ENCODE measurements at regions not wholly inside any gene's neighbourhood (a gene's known extent, or its start where the extent isn't known, plus 50 kb on each side); places are given as distances from the start of the nearest gene placed in this dataset.

- H3K27me3 ChIP-seq (ENCODE audit: insufficient read depth, low read length, poor library complexity, severe bottlenecking), result no peaks in the 10 kb centered on the region
Measured at GRCh38 chr12:4034921-4035320, 161.7 kb upstream of the PARP11 start.

GRCh38 chr12:4032924-4033615, 159.9 kb upstream of the PARP11 start:
- Mint-ChIP-seq H3K27me3 (peaks cover 0 to 6% of the 10 kb centered on the region in 2 donors), H3K4me3 (peak overlapping the region in 2 of 7 donors; percentile 60 to 63), H3K36me3 (peaks cover 0 to 2% (median 2%) of the 10 kb centered on the region in 3 donors), H3K4me1 (peaks cover 18 to 25% (median 20%) of the 10 kb centered on the region in 3 donors), H3K9me3 (no peaks in the 10 kb centered on the region), H3K27ac (peak overlapping the region in 2 of 8 donors; percentile 26 to 43)
- Histone ChIP-seq H3K4me3 (ENCODE audit: low read length) (no peak overlapping the region), H3K27ac (ENCODE audit: low read depth, low read length) (no peak overlapping the region), H3K27me3 (ENCODE audit: insufficient read depth, low read length, poor library complexity, severe bottlenecking) (no peaks in the 10 kb centered on the region), H3K9me3 (ENCODE audit: low read length) (no peaks in the 10 kb centered on the region), H3K36me3 (ENCODE audit: insufficient read depth, low read length) (no peaks in the 10 kb centered on the region), H3K4me1 (ENCODE audit: insufficient read depth, low read length) (peaks cover 12% of the 10 kb centered on the region)
- ChIA-PET POLR2A (interaction anchor here (0.7 kb wide), 1 partner anchor 135 kb away, joined by 3 read pairs; no protein-coding TSS in a partner anchor), CTCF (interaction anchor here (1.2 kb wide), 1 partner anchor 70 kb away, joined by 4 read pairs; no protein-coding TSS in a partner anchor)
- no peak for DNase-seq

More at GRCh38 chr12:4034921-4035320, 161.7 kb upstream of the PARP11 start:
- peaks cover 0 to 5% (median 0%) of the 10 kb centered on the region in 3 donors for H3K36me3 Mint-ChIP-seq
- H3K4me1 ChIP-seq (ENCODE audit: insufficient read depth, low read length), result peaks cover 6% of the 10 kb centered on the region
- H3K9me3 Mint-ChIP-seq, result no peaks in the 10 kb centered on the region
- H3K4me1 Mint-ChIP-seq, result peaks cover 12 to 16% (median 14%) of the 10 kb centered on the region in 3 donors
- no peak overlapping the region for H3K27ac ChIP-seq (ENCODE audit: low read depth, low read length)
- H3K36me3 ChIP-seq (ENCODE audit: insufficient read depth, low read length), result no peaks in the 10 kb centered on the region
- H3K27me3 Mint-ChIP-seq, result peaks cover 0 to 6% of the 10 kb centered on the region in 2 donors
- H3K9me3 ChIP-seq (ENCODE audit: low read length), result no peaks in the 10 kb centered on the region
- ChIA-PET CTCF (interaction anchor here (5.2 kb wide), 1 partner anchor 150 kb away, joined by 50 read pairs; no protein-coding TSS in a partner anchor), POLR2A (no interaction called here)
- DNase-seq, result no peak
- no peak overlapping the region for H3K27ac Mint-ChIP-seq
- H3K4me3 Mint-ChIP-seq, result no peak overlapping the region
- H3K4me3 ChIP-seq (ENCODE audit: low read length), result no peak overlapping the region

- peak overlapping the region in 1 of 8 donors; percentile 67 for H3K27ac Mint-ChIP-seq
- H3K4me1 Mint-ChIP-seq, result peaks cover 29 to 36% (median 33%) of the 10 kb centered on the region in 3 donors
- H3K4me1 ChIP-seq (ENCODE audit: insufficient read depth, low read length), result peaks cover 25% of the 10 kb centered on the region
- peak overlapping the region; percentile 27 for H3K4me3 ChIP-seq (ENCODE audit: low read length)
- ChIA-PET POLR2A (interaction anchor here (0.7 kb wide), 1 partner anchor 134 kb away, joined by 3 read pairs; no protein-coding TSS in a partner anchor), CTCF (interaction anchor here (1.2 to 3.0 kb wide), 4 partner anchors 32 to 245 kb away, joined by 3 to 12 read pairs (median 4); no protein-coding TSS in a partner anchor)
- no peak for DNase-seq
- H3K27me3 ChIP-seq (ENCODE audit: insufficient read depth, low read length, poor library complexity, severe bottlenecking), result no peaks in the 10 kb centered on the region
- peak overlapping the region; percentile 59 to 79 (median 69) for H3K4me3 Mint-ChIP-seq
- no peaks in the 10 kb centered on the region for H3K36me3 ChIP-seq (ENCODE audit: insufficient read depth, low read length)
- no peak overlapping the region for H3K27ac ChIP-seq (ENCODE audit: low read depth, low read length)
- H3K9me3 Mint-ChIP-seq, result no peaks in the 10 kb centered on the region
- peaks cover 0 to 2% (median 2%) of the 10 kb centered on the region in 3 donors for H3K36me3 Mint-ChIP-seq
- peaks cover 0 to 7% of the 10 kb centered on the region in 2 donors for H3K27me3 Mint-ChIP-seq
- no peaks in the 10 kb centered on the region for H3K9me3 ChIP-seq (ENCODE audit: low read length)
Measured at GRCh38 chr12:4031703-4032291, 158.6 kb upstream of the PARP11 start.

GRCh38 chr12:4030929-4031702, 157.9 kb upstream of the PARP11 start:
- no peak overlapping the region for H3K27ac ChIP-seq (ENCODE audit: low read depth, low read length)
- no peaks in the 10 kb centered on the region for H3K36me3 ChIP-seq (ENCODE audit: insufficient read depth, low read length)
- Mint-ChIP-seq H3K36me3 (peaks cover 0 to 2% (median 0%) of the 10 kb centered on the region in 3 donors), H3K4me1 (peaks cover 31 to 42% (median 39%) of the 10 kb centered on the region in 3 donors), H3K4me3 (peak overlapping the region; percentile 70 to 91 (median 75)), H3K27ac (peak overlapping the region in 5 of 8 donors; percentile 42 to 82 (median 68)), H3K9me3 (no peaks in the 10 kb centered on the region), H3K27me3 (peaks cover 0 to 7% of the 10 kb centered on the region in 2 donors)
- DNase-seq, result peak; percentile 62 to 79 (median 68)
- no peaks in the 10 kb centered on the region for H3K9me3 ChIP-seq (ENCODE audit: low read length)
- peaks cover 26% of the 10 kb centered on the region for H3K4me1 ChIP-seq (ENCODE audit: insufficient read depth, low read length)
- ChIA-PET POLR2A (interaction anchor here (0.6 kb wide), 1 partner anchor 246 kb away, joined by 4 read pairs; no protein-coding TSS in a partner anchor), CTCF (interaction anchor here (1.0 to 3.0 kb wide), 6 partner anchors 31 to 245 kb away, joined by 3 to 12 read pairs (median 4); no protein-coding TSS in a partner anchor)
- peak overlapping the region; percentile 41 for H3K4me3 ChIP-seq (ENCODE audit: low read length)
- no peaks in the 10 kb centered on the region for H3K27me3 ChIP-seq (ENCODE audit: insufficient read depth, low read length, poor library complexity, severe bottlenecking)

GRCh38 chr12:4027412-4027811, 154.2 kb upstream of the PARP11 start:
- peaks cover 0 to 6% of the 10 kb centered on the region in 2 donors for H3K27me3 Mint-ChIP-seq
- peaks cover 0 to 2% (median 0%) of the 10 kb centered on the region in 3 donors for H3K36me3 Mint-ChIP-seq
- H3K4me1 ChIP-seq (ENCODE audit: insufficient read depth, low read length), result peaks cover 26% of the 10 kb centered on the region
- CTCF ChIA-PET, result interaction anchor here (0.9 to 1.4 kb wide), 2 partner anchors 30 to 250 kb away, joined by 3 to 5 read pairs; no protein-coding TSS in a partner anchor
- peak overlapping the region in 6 of 8 donors; percentile 57 to 84 (median 76) for H3K27ac Mint-ChIP-seq
- H3K36me3 ChIP-seq (ENCODE audit: insufficient read depth, low read length), result no peaks in the 10 kb centered on the region
- no peaks in the 10 kb centered on the region for H3K9me3 Mint-ChIP-seq
- no peaks in the 10 kb centered on the region for H3K9me3 ChIP-seq (ENCODE audit: low read length)
- DNase-seq, result peak; percentile 19 to 68 (median 43)
- H3K4me3 ChIP-seq (ENCODE audit: low read length), result peak overlapping the region; percentile 51
- POLR2A ChIA-PET, result no interaction called here
- H3K27me3 ChIP-seq (ENCODE audit: insufficient read depth, low read length, poor library complexity, severe bottlenecking), result no peaks in the 10 kb centered on the region
- H3K4me3 Mint-ChIP-seq, result peak overlapping the region; percentile 42 to 82 (median 72)
- H3K27ac ChIP-seq (ENCODE audit: low read depth, low read length), result no peak overlapping the region
- H3K4me1 Mint-ChIP-seq, result peaks cover 33 to 48% (median 40%) of the 10 kb centered on the region in 3 donors

- Mint-ChIP-seq H3K36me3 (peaks cover 0 to 2% (median 0%) of the 10 kb centered on the region in 3 donors), H3K27me3 (peaks cover 0 to 6% of the 10 kb centered on the region in 2 donors), H3K27ac (peak overlapping the region in 2 of 8 donors; percentile 6 to 24), H3K4me3 (peak overlapping the region in 3 of 7 donors; percentile 0 to 42 (median 26)), H3K4me1 (peaks cover 29 to 41% (median 36%) of the 10 kb centered on the region in 3 donors), H3K9me3 (no peaks in the 10 kb centered on the region)
- ChIA-PET CTCF (no interaction called here), POLR2A (no interaction called here)
- DNase-seq, result no peak
- Histone ChIP-seq H3K27me3 (ENCODE audit: insufficient read depth, low read length, poor library complexity, severe bottlenecking) (no peaks in the 10 kb centered on the region), H3K4me1 (ENCODE audit: insufficient read depth, low read length) (peaks cover 26% of the 10 kb centered on the region), H3K36me3 (ENCODE audit: insufficient read depth, low read length) (no peaks in the 10 kb centered on the region), H3K9me3 (ENCODE audit: low read length) (no peaks in the 10 kb centered on the region), H3K27ac (ENCODE audit: low read depth, low read length) (no peak overlapping the region), H3K4me3 (ENCODE audit: low read length) (no peak overlapping the region)
Measured at GRCh38 chr12:4026517-4026916, 153.3 kb upstream of the PARP11 start.

- peaks cover 0 to 2% (median 0%) of the 10 kb centered on the region in 3 donors for H3K36me3 Mint-ChIP-seq
- no peak for DNase-seq
- H3K4me3 Mint-ChIP-seq, result peak overlapping the region in 1 of 7 donors; percentile 42
- H3K27ac ChIP-seq (ENCODE audit: low read depth, low read length), result no peak overlapping the region
- H3K9me3 Mint-ChIP-seq, result no peaks in the 10 kb centered on the region
- no peak overlapping the region for H3K27ac Mint-ChIP-seq
- CTCF ChIA-PET, result no interaction called here
- no peak overlapping the region for H3K4me3 ChIP-seq (ENCODE audit: low read length)
- H3K27me3 Mint-ChIP-seq, result peaks cover 0 to 6% of the 10 kb centered on the region in 2 donors
- H3K27me3 ChIP-seq (ENCODE audit: insufficient read depth, low read length, poor library complexity, severe bottlenecking), result no peaks in the 10 kb centered on the region
- H3K9me3 ChIP-seq (ENCODE audit: low read length), result no peaks in the 10 kb centered on the region
- H3K4me1 ChIP-seq (ENCODE audit: insufficient read depth, low read length), result peaks cover 26% of the 10 kb centered on the region
- H3K4me1 Mint-ChIP-seq, result peaks cover 29 to 41% (median 36%) of the 10 kb centered on the region in 3 donors
- H3K36me3 ChIP-seq (ENCODE audit: insufficient read depth, low read length), result no peaks in the 10 kb centered on the region
- POLR2A ChIA-PET, result no interaction called here
Measured at GRCh38 chr12:4026020-4026358, 152.8 kb upstream of the PARP11 start.

All from CD8-positive, alpha-beta memory T cell (primary cell).